ENCODE measurements at regions not wholly inside any gene's neighbourhood (a gene's known extent, or its start where the extent isn't known, plus 50 kb on each side); places are given as distances from the start of the nearest gene placed in this dataset.
"Not testable (repeated sequence)": the region's sequence is repeated elsewhere in the genome, so short reads cannot be mapped to it uniquely, and the experiment has no call there.

DNA sequence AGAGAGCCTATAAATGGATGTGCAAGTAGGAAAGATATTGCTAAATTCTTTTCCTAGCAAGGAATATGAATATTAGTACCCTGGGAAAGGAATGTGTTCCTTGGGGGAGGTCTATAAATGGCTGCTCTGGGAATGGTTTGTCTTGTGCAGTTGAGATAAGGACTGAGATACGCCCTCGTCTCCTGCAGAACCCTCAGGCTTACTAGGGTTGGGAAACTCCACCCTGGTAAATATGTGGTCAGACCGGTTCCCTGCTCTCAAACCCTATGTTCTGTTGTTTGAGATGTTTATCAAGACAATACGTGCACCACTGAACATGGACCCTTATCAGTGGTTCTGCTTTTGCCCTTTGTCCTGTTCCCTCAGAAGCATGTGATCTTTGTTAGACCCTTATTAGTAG lies 1698.9 kb downstream of the GRIK2 start:
- TF ChIP-seq, protein P1, sequence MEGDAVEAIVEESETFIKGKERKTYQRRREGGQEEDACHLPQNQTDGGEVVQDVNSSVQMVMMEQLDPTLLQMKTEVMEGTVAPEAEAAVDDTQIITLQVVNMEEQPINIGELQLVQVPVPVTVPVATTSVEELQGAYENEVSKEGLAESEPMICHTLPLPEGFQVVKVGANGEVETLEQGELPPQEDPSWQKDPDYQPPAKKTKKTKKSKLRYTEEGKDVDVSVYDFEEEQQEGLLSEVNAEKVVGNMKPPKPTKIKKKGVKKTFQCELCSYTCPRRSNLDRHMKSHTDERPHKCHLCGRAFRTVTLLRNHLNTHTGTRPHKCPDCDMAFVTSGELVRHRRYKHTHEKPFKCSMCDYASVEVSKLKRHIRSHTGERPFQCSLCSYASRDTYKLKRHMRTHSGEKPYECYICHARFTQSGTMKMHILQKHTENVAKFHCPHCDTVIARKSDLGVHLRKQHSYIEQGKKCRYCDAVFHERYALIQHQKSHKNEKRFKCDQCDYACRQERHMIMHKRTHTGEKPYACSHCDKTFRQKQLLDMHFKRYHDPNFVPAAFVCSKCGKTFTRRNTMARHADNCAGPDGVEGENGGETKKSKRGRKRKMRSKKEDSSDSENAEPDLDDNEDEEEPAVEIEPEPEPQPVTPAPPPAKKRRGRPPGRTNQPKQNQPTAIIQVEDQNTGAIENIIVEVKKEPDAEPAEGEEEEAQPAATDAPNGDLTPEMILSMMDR (IDR thresholded peaks at IDR 0.05): not testable (repeated sequence)
- TF ChIP-seq POLR2A (IDR thresholded peaks at IDR 0.05): not testable (repeated sequence)
